BE2C (cell line): ENCODE measurements at regions not wholly inside any gene's neighbourhood (a gene's known extent, or its start where the extent isn't known, plus 50 kb on each side); places are given as distances from the start of the nearest gene placed in this dataset.

Source experiments
- DNase-seq: peaks from one replicate; pipeline ENCODE4 v3.0.0-alpha.2; 2020
- H3K27me3 ChIP-seq: fragments of 250-450 bp; sonication (Bioruptor Pico); 2 replicates; pipeline ENCODE4 v1.5.1; 2020; ENCODE audit warnings: mild to moderate bottlenecking
- H3K36me3 ChIP-seq: fragments of 250-450 bp; sonication (Bioruptor Pico); 2 replicates; pipeline ENCODE4 v1.5.1; 2020; ENCODE audit warnings: mild to moderate bottlenecking
- H3K4me1 ChIP-seq: fragments of 250-450 bp; sonication (Bioruptor Pico); 2 replicates; pipeline ENCODE4 v1.5.1; 2020
- H3K4me3 ChIP-seq: 2 replicates; pipeline ENCODE4 v1.5.1; 2011; ENCODE audit warnings: low read depth, low read length
- H3K9me3 ChIP-seq: fragments of 250-450 bp; sonication (Bioruptor Pico); 2 replicates; pipeline ENCODE4 v1.5.1; 2020
- CTCF ChIP-seq: IDR thresholded peaks from 2 replicates; pipeline ENCODE4 v1.5.1; 2012; ENCODE audit warnings: mild to moderate bottlenecking, low read depth, low read length

- peak; percentile 64 for DNase-seq
- TF ChIP-seq CTCF, result peak; percentile 90
Measured at GRCh38 chr7:132049462-132050304, 493.3 kb upstream of the PODXL start.

GRCh38 chr7:132045481-132045980, 489.1 kb upstream of the PODXL start:
- Histone ChIP-seq H3K4me3 (no peak overlapping the region), H3K27me3 (no peaks in the 10 kb centered on the region), H3K9me3 (no peaks in the 10 kb centered on the region), H3K36me3 (no peaks in the 10 kb centered on the region), H3K4me1 (peaks cover 35% of the 10 kb centered on the region)
- peak; percentile 91 for DNase-seq
- TF ChIP-seq CTCF, result no peak

More at GRCh38 chr7:132049462-132050304, 493.3 kb upstream of the PODXL start:
- Histone ChIP-seq H3K27me3 (no peaks in the 10 kb centered on the region), H3K9me3 (no peaks in the 10 kb centered on the region), H3K4me3 (no peak overlapping the region), H3K4me1 (peaks cover 35% of the 10 kb centered on the region), H3K36me3 (no peaks in the 10 kb centered on the region)

- no peak for TF ChIP-seq CTCF
- H3K9me3 ChIP-seq, result no peaks in the 10 kb centered on the region
- no peaks in the 10 kb centered on the region for H3K36me3 ChIP-seq
- DNase-seq, result no peak
- H3K27me3 ChIP-seq, result no peaks in the 10 kb centered on the region
- H3K4me1 ChIP-seq, result peaks cover 35% of the 10 kb centered on the region
- H3K4me3 ChIP-seq, result no peak overlapping the region
Measured at GRCh38 chr7:132045002-132045401, 488.6 kb upstream of the PODXL start.

GRCh38 chr7:132044247-132044646, 487.8 kb upstream of the PODXL start:
- no peak overlapping the region for H3K4me3 ChIP-seq
- peaks cover 35% of the 10 kb centered on the region for H3K4me1 ChIP-seq
- no peak for DNase-seq
- TF ChIP-seq CTCF, result no peak
- no peaks in the 10 kb centered on the region for H3K9me3 ChIP-seq
- no peaks in the 10 kb centered on the region for H3K27me3 ChIP-seq
- H3K36me3 ChIP-seq, result no peaks in the 10 kb centered on the region

- H3K4me3 ChIP-seq, result no peak overlapping the region
- H3K36me3 ChIP-seq, result no peaks in the 10 kb centered on the region
- H3K27me3 ChIP-seq, result no peaks in the 10 kb centered on the region
- H3K9me3 ChIP-seq, result no peaks in the 10 kb centered on the region
- no peak for TF ChIP-seq CTCF
- H3K4me1 ChIP-seq, result peaks cover 29% of the 10 kb centered on the region
- no peak for DNase-seq
Measured at GRCh38 chr7:132041108-132041507, 484.7 kb upstream of the PODXL start.
